ENCODE measurements at regions not wholly inside any gene's neighbourhood (a gene's known extent, or its start where the extent isn't known, plus 50 kb on each side); places are given as distances from the start of the nearest gene placed in this dataset.

DNA sequence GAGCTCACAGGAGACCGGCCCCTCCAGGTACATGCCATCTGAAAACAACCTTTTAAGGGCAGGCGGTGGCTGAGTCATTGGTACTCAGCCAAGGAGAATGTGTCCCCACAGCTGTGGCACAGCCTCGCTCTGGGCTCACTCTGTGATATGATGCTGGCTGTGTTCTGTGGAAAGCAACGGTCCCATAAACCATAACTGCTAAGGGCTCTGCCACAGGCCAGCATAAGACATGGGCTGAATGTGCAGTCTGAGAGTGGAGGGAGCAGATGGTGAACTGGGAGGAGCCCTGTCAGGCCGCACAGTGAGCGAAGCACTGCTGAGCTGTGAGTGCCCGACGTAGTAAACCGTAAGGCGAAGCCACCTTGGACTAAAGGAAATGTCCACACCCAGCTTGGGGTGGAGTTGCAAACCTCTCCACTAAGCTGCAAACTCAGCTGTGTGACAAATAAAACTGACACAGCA lies 375.8 kb downstream of the THBS2 start:
- DNase-seq (ENCODE audit: low spot score) = no peak
- H3K36me3 ChIP-seq = no peaks in the 10 kb centered on the region
- no peak overlapping the region for H3K9ac ChIP-seq
- no peak overlapping the region for H3K4me2 ChIP-seq
- no peaks in the 10 kb centered on the region for H4K20me1 ChIP-seq (ENCODE audit: low read depth)
- no peaks in the 10 kb centered on the region for H3F3A ChIP-seq (ENCODE audit: low read depth)
- Mint-ChIP-seq H3K9me3 (peaks cover 2% of the 10 kb centered on the region), H3K4me3 (no peak overlapping the region), H3K27ac (no peak overlapping the region), H3K4me1 (peaks cover 25% of the 10 kb centered on the region), H3K36me3 (no peaks in the 10 kb centered on the region), H3K27me3 (ENCODE audit: insufficient read depth, low read depth) (peaks cover 12% of the 10 kb centered on the region)
- no peak overlapping the region for H3K27ac ChIP-seq
- TF ChIP-seq EZH2phosphoT487 (IDR thresholded peaks at IDR 0.05) = no peak
- TF ChIP-seq, protein P1, sequence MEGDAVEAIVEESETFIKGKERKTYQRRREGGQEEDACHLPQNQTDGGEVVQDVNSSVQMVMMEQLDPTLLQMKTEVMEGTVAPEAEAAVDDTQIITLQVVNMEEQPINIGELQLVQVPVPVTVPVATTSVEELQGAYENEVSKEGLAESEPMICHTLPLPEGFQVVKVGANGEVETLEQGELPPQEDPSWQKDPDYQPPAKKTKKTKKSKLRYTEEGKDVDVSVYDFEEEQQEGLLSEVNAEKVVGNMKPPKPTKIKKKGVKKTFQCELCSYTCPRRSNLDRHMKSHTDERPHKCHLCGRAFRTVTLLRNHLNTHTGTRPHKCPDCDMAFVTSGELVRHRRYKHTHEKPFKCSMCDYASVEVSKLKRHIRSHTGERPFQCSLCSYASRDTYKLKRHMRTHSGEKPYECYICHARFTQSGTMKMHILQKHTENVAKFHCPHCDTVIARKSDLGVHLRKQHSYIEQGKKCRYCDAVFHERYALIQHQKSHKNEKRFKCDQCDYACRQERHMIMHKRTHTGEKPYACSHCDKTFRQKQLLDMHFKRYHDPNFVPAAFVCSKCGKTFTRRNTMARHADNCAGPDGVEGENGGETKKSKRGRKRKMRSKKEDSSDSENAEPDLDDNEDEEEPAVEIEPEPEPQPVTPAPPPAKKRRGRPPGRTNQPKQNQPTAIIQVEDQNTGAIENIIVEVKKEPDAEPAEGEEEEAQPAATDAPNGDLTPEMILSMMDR (IDR thresholded peaks at IDR 0.05) = no peak
- no peak overlapping the region for H2AFZ ChIP-seq (replicated peaks)
- H3K4me1 ChIP-seq = no peaks in the 10 kb centered on the region
- H3K9me3 ChIP-seq (ENCODE audit: low read depth) = no peaks in the 10 kb centered on the region
- H3K79me2 ChIP-seq (ENCODE audit: low read depth) = no peaks in the 10 kb centered on the region
- H3K4me3 ChIP-seq = no peak overlapping the region
- H3K27me3 ChIP-seq = no peaks in the 10 kb centered on the region

DNA sequence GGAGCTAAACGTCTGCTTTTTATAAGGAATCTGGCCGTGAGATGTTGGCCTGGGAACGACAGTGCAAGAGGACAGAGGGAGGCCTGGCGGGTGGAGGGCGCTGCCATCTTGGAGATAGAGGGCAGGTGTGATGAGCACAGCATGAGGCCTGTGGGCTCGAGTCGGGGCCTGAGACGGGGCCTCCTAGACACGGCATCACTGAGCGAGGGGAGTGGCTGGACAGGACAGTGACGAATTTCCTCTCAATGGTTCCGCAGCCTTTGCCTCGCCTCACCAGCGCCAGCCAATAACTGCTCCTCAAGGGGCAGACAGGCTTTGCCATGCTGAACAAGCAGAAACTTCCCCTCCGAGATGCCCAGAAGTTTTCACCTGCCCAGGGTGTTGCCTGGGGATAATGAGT lies 376.7 kb downstream of the THBS2 start:
- Histone ChIP-seq H3K9me3 (ENCODE audit: low read depth) (no peaks in the 10 kb centered on the region), H3K27me3 (no peaks in the 10 kb centered on the region), H3K9ac (no peak overlapping the region), H3K4me3 (no peak overlapping the region), H4K20me1 (ENCODE audit: low read depth) (no peaks in the 10 kb centered on the region), H2AFZ (replicated peaks) (no peak overlapping the region), H3F3A (ENCODE audit: low read depth) (no peaks in the 10 kb centered on the region), H3K79me2 (ENCODE audit: low read depth) (no peaks in the 10 kb centered on the region), H3K27ac (no peak overlapping the region), H3K4me2 (no peak overlapping the region), H3K36me3 (no peaks in the 10 kb centered on the region), H3K4me1 (no peaks in the 10 kb centered on the region)
- H3K36me3 Mint-ChIP-seq = no peaks in the 10 kb centered on the region
- peaks cover 2% of the 10 kb centered on the region for H3K9me3 Mint-ChIP-seq
- H3K27ac Mint-ChIP-seq = no peak overlapping the region
- TF ChIP-seq, protein P1 (IDR thresholded peaks at IDR 0.05) = no peak
- no peak for TF ChIP-seq EZH2 (IDR thresholded peaks at IDR 0.05)
- no peak for TF ChIP-seq EZH2phosphoT487 (IDR thresholded peaks at IDR 0.05)
- H3K4me3 Mint-ChIP-seq = no peak overlapping the region
- peaks cover 26% of the 10 kb centered on the region for H3K4me1 Mint-ChIP-seq
- no peak for DNase-seq (ENCODE audit: low spot score)
- peaks cover 14% of the 10 kb centered on the region for H3K27me3 Mint-ChIP-seq (ENCODE audit: insufficient read depth, low read depth)

DNA sequence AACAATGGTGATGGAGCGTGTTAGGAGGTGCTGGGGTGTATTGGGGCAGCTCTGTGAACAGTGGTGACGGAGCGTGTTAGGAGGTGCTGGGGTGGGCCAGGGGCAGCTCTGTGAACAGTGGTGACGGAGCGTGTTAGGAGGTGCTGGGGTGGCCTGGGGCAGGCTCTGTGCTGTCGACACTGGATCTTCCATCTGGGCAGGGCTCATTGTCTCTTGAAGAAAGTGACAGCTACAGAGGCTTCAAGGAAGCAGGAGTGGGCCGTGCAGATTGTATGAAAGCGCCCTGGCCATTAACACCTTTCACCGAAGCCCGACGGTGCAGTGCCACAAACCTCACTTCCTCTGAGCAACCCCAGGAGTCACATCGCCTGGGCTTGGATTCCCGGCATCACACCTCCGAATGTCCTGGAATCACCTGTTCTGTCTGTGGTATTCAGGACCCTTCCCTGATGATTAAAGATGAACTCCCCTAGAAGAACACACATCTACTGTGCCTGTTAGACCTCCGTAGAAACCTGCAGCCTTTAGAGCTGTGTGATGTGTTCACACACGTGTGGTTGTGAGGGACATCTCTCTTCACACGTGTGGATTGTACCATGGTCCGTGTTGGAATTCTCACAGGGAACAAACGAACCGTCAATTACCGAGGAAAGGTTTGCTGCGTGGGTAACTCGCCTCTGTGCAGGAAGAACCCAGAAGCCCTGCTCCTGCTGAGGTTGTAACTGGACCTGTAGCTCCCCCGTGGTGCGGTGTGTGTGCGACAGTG lies 377.7 kb downstream of the THBS2 start:
- no peaks in the 10 kb centered on the region for H3K4me1 ChIP-seq
- peaks cover 26% of the 10 kb centered on the region for H3K4me1 Mint-ChIP-seq
- DNase-seq (ENCODE audit: low spot score) = no peak
- H3K9ac ChIP-seq = no peak overlapping the region
- H3K36me3 Mint-ChIP-seq = no peaks in the 10 kb centered on the region
- no peaks in the 10 kb centered on the region for H3K27me3 ChIP-seq
- H3K27ac ChIP-seq = no peak overlapping the region
- peaks cover 11% of the 10 kb centered on the region for H3K27me3 Mint-ChIP-seq (ENCODE audit: insufficient read depth, low read depth)
- H3K4me3 Mint-ChIP-seq = no peak overlapping the region
- no peak overlapping the region for H3K4me2 ChIP-seq
- H3F3A ChIP-seq (ENCODE audit: low read depth) = no peaks in the 10 kb centered on the region
- peaks cover 2% of the 10 kb centered on the region for H3K9me3 Mint-ChIP-seq
- no peak overlapping the region for H3K4me3 ChIP-seq
- H3K79me2 ChIP-seq (ENCODE audit: low read depth) = no peaks in the 10 kb centered on the region
- no peak overlapping the region for H3K27ac Mint-ChIP-seq
- H2AFZ ChIP-seq (replicated peaks) = no peak overlapping the region
- no peaks in the 10 kb centered on the region for H3K36me3 ChIP-seq
- no peaks in the 10 kb centered on the region for H4K20me1 ChIP-seq (ENCODE audit: low read depth)
- H3K9me3 ChIP-seq (ENCODE audit: low read depth) = no peaks in the 10 kb centered on the region
- no peak for TF ChIP-seq EZH2phosphoT487 (IDR thresholded peaks at IDR 0.05)
- TF ChIP-seq EZH2 (IDR thresholded peaks at IDR 0.05) = no peak
- TF ChIP-seq, protein P1 (IDR thresholded peaks at IDR 0.05) = no peak
